K562 (cell line): ENCODE measurements at regions not wholly inside any gene's neighbourhood (a gene's known extent, or its start where the extent isn't known, plus 50 kb on each side); places are given as distances from the start of the nearest gene placed in this dataset.

ENCODE experiments used
- TF ChIP-seq, protein P1 (sequence below): fragments of 250-450 bp; sonication (Bioruptor Pico); IDR thresholded peaks from 2 replicates; pipeline ENCODE4 v1.8.0; 2022; ENCODE audit warnings: moderate library complexity, mild to moderate bottlenecking, inconsistent platforms
- TF ChIP-seq, protein P2 (sequence below): fragments of 250-450 bp; sonication (Bioruptor Pico); IDR thresholded peaks from 2 replicates; pipeline ENCODE4 v1.6.1; 2021; ENCODE audit warnings: mild to moderate bottlenecking

DNA sequence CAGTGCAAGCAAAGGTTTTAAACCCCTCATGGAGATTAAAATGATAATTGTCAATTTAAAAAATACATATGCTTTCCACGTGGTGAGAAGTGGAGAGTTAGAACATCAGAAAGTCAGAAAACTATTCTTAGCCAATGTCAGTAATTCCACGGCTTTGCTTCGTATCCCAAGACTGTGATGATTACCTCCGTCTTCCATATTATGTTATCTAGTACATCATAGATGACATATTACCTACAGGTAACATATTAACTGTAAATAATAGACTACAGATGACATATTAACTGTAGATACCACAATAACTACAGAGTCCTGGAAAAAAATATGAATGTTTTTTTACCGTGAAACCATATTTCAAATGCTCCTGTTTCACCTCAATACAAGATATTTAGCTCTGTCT, 579.4 kb upstream of the PFKP start:
- TF ChIP-seq, protein P1, sequence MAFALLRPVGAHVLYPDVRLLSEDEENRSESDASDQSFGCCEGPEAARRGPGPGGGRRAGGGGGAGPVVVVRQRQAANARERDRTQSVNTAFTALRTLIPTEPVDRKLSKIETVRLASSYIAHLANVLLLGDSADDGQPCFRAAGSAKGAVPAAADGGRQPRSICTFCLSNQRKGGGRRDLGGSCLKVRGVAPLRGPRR (CRISPR knock-in tag): no peak
- TF ChIP-seq, protein P2, sequence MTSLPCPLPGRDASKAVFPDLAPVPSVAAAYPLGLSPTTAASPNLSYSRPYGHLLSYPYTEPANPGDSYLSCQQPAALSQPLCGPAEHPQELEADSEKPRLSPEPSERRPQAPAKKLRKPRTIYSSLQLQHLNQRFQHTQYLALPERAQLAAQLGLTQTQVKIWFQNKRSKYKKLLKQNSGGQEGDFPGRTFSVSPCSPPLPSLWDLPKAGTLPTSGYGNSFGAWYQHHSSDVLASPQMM (CRISPR knock-in tag): no peak
